Stimulated activated CD4-positive, alpha-beta T cell treated with anti-CD3 and anti-CD28 coated beads, TNF-alpha, amount 100 ng/mL, for 24 hours (primary cell): ENCODE measurements at regions not wholly inside any gene's neighbourhood (a gene's known extent, or its start where the extent isn't known, plus 50 kb on each side); places are given as distances from the start of the nearest gene placed in this dataset.

ENCODE experiments used
- DNase-seq, 3 experiments: peaks; one replicate each; pipeline ENCODE4 v3.0.0-alpha.2; 2020; ENCODE audit warnings: low read depth in 3 of 3

- DNase-seq, result no peak
These were observed 430.2 kb upstream of the MKI67 start for GRCh38 chr10:128556182-128557110.

- no peak for DNase-seq
These were observed 431.0 kb upstream of the MKI67 start for GRCh38 chr10:128557149-128557710.

DNA sequence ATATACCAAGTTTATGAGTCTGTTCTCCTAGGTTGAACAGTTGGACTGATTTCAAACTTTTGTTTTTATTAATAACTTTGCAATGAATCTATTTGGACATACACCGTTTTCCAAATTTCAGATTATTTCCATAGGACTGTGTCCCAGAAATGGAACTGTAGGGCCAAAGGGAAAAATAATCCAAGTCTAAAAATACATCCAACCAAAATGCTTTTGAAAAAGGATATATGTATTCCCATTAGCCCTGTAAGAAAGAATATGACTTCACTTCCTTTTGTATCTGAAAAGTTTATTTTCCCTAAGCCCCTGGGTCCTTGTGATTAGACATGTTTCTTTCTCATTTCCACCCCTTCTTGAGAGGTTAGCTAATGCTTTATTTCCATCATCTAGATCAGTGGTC lies 434.2 kb upstream of the MKI67 start:
- no peak for DNase-seq

- no peak for DNase-seq
These were observed 434.8 kb upstream of the MKI67 start for GRCh38 chr10:128560993-128561392.

GRCh38 chr10:128563387-128563786 lies 437.2 kb upstream of the MKI67 start:
- DNase-seq, result no peak

DNA sequence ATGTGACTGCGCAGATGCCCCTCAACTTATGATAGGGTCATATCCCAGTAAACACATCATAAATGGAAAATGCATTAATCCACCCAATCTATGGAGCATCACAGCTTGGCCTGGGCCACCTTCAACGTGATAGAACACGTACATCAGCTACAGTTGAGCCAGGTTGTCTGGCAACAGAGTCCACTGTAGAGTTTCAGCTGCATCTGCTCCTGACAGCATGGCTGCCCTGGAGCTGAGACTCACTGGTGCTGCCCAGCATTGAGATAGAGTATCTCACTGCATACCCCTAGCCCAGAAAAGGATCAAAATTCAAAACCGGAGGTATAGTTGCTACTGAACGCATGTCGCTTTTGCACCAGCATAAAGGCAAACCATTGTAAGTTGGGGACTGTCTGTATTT lies 437.7 kb upstream of the MKI67 start:
- DNase-seq, result no peak

DNA sequence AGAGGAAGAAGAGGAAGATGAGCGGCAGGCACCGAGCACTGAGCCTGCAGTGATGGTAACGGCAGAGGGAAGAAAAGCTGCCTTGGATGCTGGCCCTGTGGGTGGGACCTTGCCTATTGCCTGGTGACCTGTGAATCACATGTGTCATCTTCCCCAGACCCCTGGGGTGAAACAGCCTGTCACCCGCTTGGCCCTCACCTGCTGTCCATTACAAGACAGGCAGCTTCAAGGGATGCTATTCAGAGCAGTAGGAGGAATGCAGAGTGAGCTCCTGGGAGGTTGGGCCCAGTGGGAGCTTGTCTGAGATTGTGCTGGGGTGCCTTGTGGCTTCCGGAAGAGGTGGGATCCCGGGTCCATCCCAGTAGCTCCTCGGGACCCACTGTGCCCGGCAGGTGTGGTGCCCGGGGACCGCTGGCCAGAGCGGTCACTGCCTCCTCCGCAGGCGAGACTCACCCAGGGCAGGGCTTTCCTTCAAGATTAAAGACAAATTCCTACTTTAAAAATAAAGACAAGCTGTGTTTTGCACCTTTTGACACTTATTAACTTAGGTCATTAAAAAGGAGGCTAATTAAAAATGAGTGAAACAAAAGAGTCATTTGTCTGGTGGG lies 440.2 kb upstream of the MKI67 start:
- DNase-seq, result no peak

DNA sequence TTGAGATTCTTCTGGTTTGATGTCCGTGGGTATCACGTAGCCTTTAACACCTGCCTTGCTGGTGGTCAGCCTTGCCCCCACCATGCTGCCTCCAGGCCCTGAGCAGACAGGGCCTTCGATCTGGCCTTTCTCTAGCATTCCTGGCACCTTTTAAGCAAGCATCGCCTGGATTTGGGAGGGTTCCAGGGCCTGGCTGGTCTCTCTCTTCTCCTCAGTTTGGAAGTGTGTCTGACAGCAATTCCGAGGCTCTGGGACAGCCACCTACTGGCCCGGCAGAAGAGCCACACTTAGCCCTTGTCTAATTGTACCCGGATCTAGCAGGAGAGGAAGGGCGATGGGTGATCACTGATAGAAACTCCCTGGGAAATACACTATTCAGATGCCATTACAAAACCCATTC lies 441.3 kb upstream of the MKI67 start:
- no peak for DNase-seq

DNA sequence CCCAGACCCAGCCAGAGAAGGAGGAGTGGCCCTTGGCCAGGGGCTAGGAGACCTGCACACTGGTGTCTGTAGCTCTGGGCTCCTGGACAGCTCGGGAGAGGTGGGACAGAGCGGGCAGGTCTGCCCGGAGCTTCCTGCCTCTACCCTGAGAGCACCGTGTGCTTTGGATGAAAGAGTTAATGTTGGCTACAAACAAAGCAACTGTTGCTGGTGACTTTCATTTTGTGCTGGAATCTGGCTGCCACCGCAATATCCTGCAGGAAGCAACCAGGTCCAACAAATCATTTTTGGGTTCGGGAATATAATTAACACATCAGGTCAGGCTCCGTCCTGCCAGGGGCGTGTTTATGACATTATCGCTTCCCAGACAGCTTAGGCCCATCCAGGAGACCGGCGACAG lies 441.8 kb upstream of the MKI67 start:
- DNase-seq, result no peak

GRCh38 chr10:128568491-128568890 lies 442.3 kb upstream of the MKI67 start:
- no peak for DNase-seq

DNA sequence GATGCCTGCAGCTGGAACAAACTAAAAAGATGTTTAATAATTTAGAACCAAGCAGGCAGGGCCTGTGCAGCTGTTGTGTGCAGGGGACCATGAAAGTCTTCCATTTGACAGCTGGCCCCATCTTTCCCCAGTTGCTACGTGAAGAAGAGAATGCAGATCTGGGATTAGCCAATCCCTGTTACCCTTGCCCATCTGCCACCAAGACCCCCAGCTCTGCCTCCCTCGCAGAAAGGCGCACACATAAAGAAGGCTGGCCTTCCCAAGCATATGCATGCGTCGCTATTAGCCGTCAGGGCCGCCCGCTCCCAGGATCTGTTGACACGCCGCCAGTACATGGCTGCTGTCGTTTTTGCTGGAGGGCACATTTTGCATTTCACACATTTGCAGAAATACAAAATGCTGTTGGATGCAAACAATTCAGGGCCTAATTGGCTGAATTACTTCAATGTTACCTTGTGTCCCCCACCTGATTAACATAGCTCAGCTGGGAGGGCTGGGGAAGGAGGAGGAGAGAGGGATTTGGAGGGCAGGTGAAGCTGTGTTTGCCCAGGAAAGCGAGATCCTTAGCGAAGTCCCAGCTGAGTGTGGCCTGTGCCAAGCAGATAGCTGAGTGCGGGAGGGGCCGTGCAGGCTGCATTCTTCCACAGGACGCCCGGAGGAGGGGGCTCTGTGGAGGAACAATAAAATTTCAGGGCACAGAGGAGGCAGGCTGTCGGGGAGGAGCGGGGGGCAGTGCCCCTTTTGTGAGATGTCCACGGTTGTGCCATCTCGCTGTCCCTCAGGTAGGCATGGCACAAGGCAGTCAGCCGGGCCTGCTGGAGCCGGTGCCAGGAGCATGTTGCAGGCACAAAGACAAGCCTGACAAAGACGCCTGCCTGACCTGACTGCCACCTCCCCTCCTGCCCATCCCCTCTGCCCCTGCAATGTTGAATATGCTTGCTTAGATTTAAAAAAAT lies 443.0 kb upstream of the MKI67 start:
- DNase-seq, result no peak

DNA sequence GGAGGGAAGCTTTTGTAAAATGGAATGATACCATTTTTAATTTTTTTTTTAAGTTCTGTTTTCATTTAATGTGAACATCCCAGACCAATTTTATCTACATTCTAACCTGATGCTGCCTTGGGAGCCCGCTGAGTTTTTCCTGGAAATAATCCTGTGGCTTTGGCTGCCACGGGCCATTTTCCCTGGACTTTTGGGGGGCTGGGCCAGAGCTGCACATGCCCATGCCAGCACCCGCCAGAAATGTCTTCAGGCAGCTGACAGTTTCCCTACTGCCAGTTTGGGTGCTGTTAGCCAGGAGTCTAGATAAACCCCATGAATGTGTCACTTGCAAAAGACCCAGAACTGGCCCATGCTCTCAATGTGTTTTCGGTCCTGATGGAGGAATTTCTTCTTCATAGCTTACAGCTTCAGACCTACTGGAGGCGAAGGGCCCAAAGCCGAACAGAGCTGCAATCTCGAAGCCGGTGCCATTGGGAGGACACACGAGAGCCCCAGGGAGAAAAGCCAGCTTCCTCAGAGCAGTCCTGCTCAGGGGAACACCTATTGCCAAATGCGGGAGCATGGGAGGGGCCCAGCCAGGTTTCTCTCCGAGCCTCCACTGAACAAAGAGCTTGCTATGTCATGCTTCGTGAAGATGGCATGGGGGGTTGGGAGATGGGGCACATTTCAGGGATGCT lies 444.2 kb upstream of the MKI67 start:
- DNase-seq, result no peak

DNA sequence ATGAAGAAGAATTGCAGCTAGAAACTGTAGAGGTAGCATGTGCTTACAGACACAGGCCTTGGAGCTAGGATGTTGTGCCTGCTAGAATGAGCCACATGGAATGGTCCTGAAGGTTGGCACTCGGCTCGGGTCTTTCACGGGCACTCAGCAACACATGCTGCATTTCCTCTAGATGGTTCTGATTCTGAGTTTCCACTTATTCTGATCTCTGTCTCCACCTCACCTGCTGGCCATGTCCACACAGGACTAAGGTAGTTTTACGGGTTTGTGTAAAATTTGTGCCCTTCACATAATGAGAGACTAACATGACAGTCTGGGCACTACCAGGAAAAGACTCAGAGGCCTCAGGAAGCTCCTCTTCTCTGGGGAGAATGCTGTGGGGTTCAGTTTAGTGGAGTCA lies 444.8 kb upstream of the MKI67 start:
- no peak for DNase-seq

DNA sequence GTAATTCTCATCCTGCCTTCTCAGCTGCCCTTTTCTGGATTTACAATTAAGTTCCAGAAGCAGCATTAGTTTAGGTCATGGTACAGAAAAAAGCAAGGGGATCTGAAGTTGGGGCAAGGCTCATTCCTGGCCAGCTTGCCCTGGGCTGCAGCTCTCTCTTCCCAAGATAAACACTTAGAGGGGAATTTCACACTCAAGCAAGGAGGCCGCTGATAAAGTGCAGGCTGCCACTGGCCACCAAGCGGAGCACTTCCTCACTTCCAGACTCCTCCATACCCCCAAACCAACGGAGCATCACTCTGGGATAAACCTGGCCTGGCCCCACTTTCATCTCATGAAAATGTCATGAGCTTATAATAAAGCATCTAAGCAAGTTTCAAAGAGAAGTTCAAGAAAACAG lies 445.5 kb upstream of the MKI67 start:
- DNase-seq, result no peak

DNA sequence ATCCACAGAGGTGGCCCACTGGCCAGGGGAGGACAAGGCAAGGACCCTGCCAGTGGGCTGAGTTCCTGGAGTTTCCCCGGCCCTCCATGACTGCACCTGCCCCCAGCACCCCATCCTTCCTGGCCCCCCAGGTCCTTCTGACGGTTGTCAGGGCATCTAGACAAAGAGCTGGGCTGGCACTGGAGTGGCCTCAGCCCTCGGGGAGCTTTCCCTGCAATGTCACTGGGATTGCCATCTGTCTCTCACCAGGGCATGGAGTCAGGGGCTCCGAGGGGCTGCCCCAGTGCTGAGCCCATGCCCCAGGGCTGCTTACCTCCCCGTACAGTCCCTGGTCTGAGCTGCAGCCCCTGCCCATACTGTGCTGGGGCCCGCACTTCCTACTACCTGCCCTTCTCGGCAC lies 446.5 kb upstream of the MKI67 start:
- no peak for DNase-seq

- no peak for DNase-seq
These were observed 447.1 kb upstream of the MKI67 start for GRCh38 chr10:128573281-128573845.

GRCh38 chr10:128573986-128574385 lies 447.8 kb upstream of the MKI67 start:
- no peak for DNase-seq

GRCh38 chr10:128574581-128575210 lies 448.5 kb upstream of the MKI67 start:
- no peak for DNase-seq

DNA sequence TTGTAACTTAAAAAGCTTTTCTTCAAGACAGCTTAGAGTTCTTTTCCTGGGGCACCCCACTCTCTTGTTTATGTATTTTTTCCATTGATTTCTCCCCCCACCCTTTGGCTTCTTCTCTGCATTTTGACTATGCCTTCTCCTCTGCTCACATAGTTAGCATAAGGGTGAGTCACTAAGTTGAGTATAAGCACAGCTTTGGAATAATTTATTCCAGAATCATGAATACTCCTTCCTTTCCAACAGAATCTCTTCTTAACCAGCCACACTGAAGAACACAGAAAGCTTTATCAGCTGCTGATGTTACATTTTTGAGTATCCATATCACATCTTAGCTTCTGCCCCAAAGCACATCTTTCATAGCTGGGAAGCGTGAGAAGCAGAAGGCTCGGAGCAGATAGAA lies 449.5 kb upstream of the MKI67 start:
- DNase-seq, result no peak

DNA sequence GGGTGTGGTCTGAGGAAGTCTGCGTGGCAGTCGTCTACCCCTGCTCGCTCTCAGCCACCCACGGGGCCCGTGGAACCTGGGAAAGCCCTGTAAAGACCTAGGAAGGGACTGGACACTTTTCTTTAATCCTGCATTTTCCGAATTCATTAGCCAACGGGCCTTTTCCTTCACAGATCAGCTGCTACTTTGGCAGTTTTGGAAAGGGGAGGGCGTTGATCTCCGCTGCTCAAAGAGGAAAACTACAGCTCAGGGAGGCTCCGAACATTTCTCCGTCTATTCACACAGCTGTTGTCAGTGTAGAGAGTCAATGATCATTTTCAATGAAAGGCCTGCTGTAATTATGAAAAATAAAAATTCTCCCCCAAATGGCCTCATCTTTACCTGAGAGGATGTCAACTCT lies 450.1 kb upstream of the MKI67 start:
- DNase-seq, result no peak
